WI38 (cell line): ENCODE measurements at regions not wholly inside any gene's neighbourhood (a gene's known extent, or its start where the extent isn't known, plus 50 kb on each side); places are given as distances from the start of the nearest gene placed in this dataset.

ENCODE experiments used
- H3K4me3 ChIP-seq: 2 replicates; pipeline ENCODE4 v1.5.1; 2011; ENCODE audit warnings: low read depth, mild to moderate bottlenecking, control low read depth, low read length
- TF ChIP-seq, protein P1 (sequence below): IDR thresholded peaks from 2 replicates; pipeline ENCODE4 v1.5.1; 2012; ENCODE audit warnings: low read depth, mild to moderate bottlenecking, control low read depth, low read length

DNA sequence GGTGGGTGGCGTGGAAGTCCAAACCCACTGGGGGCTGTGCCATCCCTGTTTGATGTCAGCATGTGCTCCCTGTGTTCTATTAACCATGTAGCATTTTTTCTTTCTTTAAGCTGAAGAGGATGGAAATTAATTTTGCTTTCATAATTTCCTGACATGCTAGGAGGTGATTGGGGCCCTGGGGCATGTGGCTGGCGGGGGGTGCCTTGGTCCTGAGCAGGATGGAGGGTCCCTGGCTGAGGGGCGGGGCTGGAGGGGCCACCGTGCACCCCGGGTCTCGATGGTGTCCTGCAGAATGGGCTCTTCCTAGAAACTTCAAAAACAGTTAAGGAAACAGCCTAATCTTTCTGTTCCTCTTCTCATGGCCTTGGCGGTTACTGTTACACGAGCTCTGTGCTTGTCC is 69.3 kb upstream of the IRX4 start:
- no peak overlapping the region for H3K4me3 ChIP-seq
- TF ChIP-seq, protein P1, sequence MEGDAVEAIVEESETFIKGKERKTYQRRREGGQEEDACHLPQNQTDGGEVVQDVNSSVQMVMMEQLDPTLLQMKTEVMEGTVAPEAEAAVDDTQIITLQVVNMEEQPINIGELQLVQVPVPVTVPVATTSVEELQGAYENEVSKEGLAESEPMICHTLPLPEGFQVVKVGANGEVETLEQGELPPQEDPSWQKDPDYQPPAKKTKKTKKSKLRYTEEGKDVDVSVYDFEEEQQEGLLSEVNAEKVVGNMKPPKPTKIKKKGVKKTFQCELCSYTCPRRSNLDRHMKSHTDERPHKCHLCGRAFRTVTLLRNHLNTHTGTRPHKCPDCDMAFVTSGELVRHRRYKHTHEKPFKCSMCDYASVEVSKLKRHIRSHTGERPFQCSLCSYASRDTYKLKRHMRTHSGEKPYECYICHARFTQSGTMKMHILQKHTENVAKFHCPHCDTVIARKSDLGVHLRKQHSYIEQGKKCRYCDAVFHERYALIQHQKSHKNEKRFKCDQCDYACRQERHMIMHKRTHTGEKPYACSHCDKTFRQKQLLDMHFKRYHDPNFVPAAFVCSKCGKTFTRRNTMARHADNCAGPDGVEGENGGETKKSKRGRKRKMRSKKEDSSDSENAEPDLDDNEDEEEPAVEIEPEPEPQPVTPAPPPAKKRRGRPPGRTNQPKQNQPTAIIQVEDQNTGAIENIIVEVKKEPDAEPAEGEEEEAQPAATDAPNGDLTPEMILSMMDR, result no peak

DNA sequence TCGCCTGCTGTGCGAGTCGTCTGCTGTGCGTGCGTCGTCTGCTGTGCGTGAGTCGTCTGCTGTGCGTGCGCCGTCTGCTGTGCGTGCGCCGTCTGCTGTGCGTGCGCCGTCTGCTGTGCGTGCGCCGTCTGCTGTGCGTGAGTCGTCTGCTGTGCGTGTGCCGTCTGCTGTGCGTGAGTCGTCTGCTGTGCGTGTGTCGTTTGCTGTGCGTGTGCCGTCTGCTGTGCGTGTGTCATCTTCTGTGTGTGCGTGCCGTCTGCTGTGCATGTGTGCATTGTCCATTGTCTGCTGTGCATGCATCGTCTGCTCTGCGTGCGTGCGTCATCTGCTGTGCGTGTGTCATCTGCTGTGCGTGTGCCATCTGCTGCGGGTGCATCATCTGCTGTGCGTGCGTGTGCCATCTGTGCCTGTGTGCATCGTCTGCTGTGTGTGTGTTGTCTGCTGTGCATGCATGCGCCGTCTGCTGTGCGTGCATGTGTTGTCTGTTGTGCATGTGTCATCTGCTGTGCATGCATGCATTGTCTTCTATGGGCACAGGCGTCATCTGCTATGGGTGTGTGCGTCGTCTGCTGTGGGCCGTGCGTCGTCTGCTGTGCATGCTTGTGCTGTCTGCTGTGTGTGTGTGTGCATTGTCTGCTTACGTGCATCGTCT is 68.6 kb upstream of the IRX4 start:
- TF ChIP-seq, protein P1, result no peak
- no peak overlapping the region for H3K4me3 ChIP-seq

DNA sequence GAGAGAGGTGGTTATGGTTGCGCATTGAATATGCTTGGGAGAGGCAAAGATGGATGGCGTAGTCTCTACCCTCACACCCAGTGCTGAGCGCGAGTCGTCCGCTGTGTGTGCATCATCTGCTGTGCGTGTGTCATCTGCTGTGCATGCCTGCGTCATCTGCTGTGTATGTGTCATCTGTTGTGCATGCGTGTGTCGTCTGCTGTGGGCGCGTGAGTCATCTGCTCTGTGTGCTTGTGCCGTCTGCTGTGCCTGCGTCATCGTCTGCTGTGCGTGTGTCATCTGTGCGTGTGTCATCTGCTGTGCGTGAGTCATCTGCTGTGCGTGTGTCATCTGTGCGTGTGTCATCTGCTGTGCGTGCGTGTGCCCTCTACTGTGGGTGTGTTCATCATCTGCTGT is 68.0 kb upstream of the IRX4 start:
- TF ChIP-seq, protein P1, result no peak
- H3K4me3 ChIP-seq, result no peak overlapping the region

DNA sequence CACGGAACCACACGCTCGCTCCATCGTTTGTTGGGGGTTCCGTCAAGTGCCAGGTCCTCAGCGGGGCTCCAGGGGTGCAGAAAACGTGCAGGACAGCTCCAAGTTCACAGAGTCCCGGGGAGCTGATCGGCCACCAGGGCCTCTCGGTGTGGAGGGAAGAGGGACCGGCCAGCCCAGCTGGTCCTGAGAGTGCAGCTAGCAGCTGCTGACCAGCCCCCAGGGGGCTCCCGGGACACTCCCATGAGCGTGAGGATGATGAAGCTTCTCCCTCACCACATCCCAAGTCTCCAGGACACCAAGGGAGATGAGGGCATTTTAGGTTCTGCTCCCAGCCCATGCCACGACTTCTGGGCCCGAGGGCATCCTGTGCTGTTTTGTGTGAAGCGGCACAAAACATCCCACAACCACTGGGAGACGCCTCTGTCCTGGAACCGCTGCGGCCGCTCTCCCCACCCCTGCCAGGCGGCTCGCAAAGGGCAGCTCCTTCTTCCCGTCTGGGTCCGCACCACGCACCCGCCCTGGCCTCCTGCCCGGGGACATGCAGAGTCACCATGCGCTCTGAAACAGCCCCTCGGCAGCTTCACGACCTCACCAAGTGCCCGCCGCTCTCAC is 67.5 kb upstream of the IRX4 start:
- no peak overlapping the region for H3K4me3 ChIP-seq
- TF ChIP-seq, protein P1, result no peak

DNA sequence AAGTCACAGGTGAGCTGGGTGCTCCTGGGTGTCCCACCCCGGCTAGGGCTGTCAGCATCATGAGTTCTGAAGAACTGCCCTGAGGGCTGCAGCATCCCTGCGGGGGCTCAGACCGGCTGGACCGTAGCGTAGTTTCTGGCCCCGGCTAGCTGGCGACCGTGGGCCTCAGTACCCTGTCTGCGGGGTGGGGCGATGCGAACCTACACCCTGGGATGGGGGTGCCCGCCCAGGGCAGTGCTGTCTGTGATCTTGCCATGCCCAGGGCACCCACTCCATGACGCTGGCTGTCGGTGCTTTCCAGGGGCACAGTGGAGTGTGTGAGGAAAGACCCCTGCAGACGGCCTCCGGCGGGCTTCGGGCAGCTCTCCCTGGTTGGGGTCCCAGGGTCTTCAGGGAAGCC is 66.5 kb upstream of the IRX4 start:
- TF ChIP-seq, protein P1, result no peak
- no peak overlapping the region for H3K4me3 ChIP-seq

DNA sequence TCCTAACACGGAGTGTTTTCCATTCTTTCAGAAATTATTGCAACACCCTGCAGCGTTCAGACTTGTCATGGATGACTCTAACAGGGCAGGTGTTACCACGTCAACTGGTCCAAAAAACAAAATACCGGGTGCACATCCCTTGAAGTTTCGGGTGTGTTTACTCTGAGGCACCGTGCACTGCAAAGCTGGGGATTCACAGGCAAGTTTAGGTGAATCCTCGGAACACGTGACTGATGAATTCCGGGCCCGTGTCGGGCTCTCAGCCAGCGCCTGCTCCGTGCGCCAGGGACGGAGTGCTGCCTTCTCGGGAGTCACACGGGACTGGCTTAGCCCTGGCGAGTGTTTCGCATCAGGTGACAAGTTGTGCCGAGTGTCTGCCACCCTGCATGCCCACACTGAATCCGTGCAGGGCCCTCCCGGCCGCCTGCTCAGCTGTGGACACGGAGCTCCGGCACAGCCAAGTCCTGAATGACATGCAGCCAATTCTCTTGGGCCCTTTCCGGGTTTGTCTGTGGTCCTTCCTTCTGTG is 66.0 kb upstream of the IRX4 start:
- no peak overlapping the region for H3K4me3 ChIP-seq
- TF ChIP-seq, protein P1, result no peak

DNA sequence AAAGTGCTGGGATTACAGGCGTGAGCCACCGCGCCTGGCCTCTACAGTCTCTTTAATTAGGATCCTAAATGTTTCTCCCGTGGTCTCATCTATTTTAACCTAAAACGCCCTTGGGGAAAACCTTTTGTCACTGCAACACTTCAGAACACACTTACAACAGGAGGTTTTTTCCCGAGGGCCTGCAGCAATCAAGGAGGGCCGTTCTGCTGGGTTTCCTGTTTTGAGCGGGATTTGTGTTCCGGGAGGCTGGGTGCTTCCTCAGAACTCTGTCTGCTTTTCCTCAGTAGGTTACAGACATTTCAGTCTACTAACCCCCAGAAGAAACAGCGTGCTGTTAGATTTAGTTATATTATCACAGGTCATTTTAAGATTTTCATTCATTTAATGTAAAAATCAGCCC is 65.4 kb upstream of the IRX4 start:
- H3K4me3 ChIP-seq, result no peak overlapping the region
- TF ChIP-seq, protein P1, result no peak
